OCI-LY7 (cell line): ENCODE measurements at regions not wholly inside any gene's neighbourhood (a gene's known extent, or its start where the extent isn't known, plus 50 kb on each side); places are given as distances from the start of the nearest gene placed in this dataset.

ENCODE experiments used
- EZH2phosphoT487 ChIP-seq: fragments of 200-600 bp; sonication (generic); IDR thresholded peaks from 2 replicates; pipeline ENCODE4 v1.6.1; 2018; ENCODE audit warnings: low read depth, borderline replicate concordance, mild to moderate bottlenecking, mixed run types, antibody characterized with exemption, low read length, moderate library complexity, mixed read lengths
- TF ChIP-seq, protein P1 (sequence below): fragments of 200-600 bp; sonication (generic); conservative IDR thresholded peaks from 2 replicates; pipeline ENCODE4 v1.5.1; 2014; ENCODE audit warnings: mild to moderate bottlenecking, antibody characterized with exemption, low read length, moderate library complexity, mixed read lengths

DNA sequence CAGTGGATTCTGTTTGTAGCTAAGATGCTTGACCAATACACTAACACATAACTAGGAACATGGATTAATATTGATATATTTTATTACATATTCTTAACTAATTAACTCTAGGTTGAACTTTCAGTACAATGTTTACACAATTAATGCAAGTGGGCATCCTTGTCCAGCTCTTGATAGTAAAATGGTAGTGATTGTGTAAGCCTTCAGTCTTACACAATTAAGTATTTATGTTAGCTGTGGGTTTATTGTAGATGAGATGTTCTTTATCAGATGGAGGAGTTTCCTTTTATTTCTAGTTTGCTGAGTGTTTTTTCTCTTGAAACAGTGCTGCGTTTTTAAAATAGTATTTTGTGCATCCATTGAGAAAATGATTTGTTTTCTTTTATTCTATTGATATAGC, 1210.8 kb downstream of the CDH12 start:
- TF ChIP-seq, protein P1, sequence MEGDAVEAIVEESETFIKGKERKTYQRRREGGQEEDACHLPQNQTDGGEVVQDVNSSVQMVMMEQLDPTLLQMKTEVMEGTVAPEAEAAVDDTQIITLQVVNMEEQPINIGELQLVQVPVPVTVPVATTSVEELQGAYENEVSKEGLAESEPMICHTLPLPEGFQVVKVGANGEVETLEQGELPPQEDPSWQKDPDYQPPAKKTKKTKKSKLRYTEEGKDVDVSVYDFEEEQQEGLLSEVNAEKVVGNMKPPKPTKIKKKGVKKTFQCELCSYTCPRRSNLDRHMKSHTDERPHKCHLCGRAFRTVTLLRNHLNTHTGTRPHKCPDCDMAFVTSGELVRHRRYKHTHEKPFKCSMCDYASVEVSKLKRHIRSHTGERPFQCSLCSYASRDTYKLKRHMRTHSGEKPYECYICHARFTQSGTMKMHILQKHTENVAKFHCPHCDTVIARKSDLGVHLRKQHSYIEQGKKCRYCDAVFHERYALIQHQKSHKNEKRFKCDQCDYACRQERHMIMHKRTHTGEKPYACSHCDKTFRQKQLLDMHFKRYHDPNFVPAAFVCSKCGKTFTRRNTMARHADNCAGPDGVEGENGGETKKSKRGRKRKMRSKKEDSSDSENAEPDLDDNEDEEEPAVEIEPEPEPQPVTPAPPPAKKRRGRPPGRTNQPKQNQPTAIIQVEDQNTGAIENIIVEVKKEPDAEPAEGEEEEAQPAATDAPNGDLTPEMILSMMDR = no peak
- TF ChIP-seq EZH2phosphoT487 = no peak
